ENCODE measurements at regions not wholly inside any gene's neighbourhood (a gene's known extent, or its start where the extent isn't known, plus 50 kb on each side); places are given as distances from the start of the nearest gene placed in this dataset.
"Not testable (repeated sequence)": the region's sequence is repeated elsewhere in the genome, so short reads cannot be mapped to it uniquely, and the experiment has no call there.

DNA sequence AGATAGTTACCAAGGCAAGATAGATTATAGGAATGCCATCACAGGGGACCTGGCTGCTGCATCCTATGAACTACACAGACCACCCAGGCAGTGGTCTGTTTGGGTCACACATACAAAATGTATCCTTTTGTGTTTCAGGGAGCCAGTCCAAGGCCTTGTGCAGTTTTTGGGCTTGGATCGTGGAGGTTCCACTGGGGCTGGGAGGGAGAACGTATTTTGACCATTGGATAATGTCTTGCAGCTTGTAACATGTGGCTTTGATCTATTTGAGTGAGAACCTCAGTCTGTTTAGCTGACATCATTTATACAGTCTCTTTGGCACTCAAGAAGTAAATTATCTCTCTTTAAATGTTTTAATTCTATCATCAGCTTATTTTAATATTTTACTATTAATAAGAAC is 147.3 kb downstream of the DUSP10 start:
- TF ChIP-seq, protein P1, sequence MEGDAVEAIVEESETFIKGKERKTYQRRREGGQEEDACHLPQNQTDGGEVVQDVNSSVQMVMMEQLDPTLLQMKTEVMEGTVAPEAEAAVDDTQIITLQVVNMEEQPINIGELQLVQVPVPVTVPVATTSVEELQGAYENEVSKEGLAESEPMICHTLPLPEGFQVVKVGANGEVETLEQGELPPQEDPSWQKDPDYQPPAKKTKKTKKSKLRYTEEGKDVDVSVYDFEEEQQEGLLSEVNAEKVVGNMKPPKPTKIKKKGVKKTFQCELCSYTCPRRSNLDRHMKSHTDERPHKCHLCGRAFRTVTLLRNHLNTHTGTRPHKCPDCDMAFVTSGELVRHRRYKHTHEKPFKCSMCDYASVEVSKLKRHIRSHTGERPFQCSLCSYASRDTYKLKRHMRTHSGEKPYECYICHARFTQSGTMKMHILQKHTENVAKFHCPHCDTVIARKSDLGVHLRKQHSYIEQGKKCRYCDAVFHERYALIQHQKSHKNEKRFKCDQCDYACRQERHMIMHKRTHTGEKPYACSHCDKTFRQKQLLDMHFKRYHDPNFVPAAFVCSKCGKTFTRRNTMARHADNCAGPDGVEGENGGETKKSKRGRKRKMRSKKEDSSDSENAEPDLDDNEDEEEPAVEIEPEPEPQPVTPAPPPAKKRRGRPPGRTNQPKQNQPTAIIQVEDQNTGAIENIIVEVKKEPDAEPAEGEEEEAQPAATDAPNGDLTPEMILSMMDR (IDR thresholded peaks at IDR 0.05; ENCODE audit: low read length, missing control alignments) = no peak
- H3K4me3 ChIP-seq (replicated peaks; ENCODE audit: low read depth, low read length) = no peak overlapping the region
- DNase-seq (ENCODE audit: low read depth) = no peak

DNA sequence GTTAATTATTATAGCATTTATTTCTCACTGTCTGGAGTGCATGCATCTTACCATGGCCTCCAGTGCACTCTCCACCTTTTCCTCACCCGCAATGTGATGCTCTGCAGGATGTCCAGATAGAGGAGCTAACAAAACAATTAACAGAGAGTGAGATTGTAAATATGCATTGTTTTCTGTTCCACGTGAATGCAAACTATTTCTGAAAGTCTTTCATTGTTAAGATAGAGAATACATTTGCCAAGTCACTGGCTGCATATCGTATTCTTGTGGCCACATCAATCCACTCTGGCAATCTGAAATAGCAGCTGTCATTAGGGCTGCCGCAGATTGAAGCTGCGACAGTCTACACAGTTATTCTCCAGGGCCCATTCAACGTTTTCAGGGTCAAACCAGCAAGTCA is 143.8 kb downstream of the DUSP10 start:
- TF ChIP-seq, protein P1 (IDR thresholded peaks at IDR 0.05; ENCODE audit: low read length, missing control alignments) = no peak
- DNase-seq (ENCODE audit: low read depth) = no peak
- no peak overlapping the region for H3K4me3 ChIP-seq (replicated peaks; ENCODE audit: low read depth, low read length)

DNA sequence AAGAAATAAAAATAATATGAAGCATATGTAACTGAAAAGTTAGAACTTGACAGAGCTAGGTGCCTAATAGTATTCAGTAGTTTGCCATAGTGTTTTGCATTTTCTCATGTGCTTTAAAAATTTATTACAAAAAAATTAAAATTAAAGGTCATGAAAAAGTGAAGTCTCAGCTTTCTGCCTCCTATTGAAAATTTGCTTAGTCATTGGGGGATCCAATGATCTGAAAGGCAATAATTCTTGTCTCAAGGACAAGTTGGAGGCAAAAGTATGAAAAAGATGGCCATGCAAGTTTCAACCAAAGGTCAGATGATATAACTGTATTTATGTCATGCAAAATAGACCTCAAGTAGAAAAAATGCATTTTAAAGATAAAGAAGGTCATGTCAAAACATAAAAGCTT is 140.7 kb downstream of the DUSP10 start:
- no peak for DNase-seq (ENCODE audit: low read depth)
- no peak overlapping the region for H3K4me3 ChIP-seq (replicated peaks; ENCODE audit: low read depth, low read length)
- TF ChIP-seq, protein P1 (IDR thresholded peaks at IDR 0.05; ENCODE audit: low read length, missing control alignments) = no peak

DNA sequence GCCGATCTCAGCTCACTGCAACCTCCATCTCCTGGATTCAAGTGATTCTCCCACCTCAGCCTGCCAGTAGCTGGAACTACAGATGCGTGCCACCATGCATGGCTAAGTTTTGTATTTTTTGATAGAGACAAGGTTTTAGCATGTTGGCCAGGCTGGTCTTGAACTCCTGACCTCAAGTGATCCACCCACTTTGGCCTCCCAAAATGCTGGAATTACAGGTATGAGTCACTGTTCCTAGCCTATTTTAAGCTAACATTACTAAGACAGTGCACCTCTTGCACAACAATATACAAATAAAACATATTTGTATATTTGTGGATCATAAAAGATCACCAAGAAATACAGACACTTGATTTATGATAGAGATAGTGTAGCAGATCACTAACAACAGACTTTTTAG is 139.1 kb downstream of the DUSP10 start:
- TF ChIP-seq, protein P1 (IDR thresholded peaks at IDR 0.05; ENCODE audit: low read length, missing control alignments) = no peak
- no peak overlapping the region for H3K4me3 ChIP-seq (replicated peaks; ENCODE audit: low read depth, low read length)
- peak; percentile 21 for DNase-seq (ENCODE audit: low read depth)

DNA sequence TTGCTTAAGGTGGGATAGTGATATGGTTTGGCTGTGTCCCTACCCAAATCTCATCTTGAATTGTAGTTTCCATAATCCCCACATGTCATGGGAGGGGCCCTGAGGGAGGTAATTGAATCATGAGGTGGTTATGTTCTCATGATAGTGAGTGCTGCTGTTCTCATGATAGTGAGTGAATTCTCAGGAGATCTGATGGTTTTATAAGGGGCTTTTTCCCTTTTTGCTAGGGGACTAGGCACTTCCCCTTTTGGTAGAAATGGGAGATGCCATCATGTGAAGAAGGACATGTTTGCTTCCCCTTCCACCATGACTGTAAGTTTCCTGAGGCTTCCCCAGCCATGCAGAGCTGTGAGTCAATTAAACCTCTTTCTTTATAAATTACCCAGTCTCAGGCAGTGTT is 137.5 kb downstream of the DUSP10 start:
- not testable (repeated sequence) for H3K4me3 ChIP-seq (replicated peaks; ENCODE audit: low read depth, low read length); DNase-seq (ENCODE audit: low read depth)

DNA sequence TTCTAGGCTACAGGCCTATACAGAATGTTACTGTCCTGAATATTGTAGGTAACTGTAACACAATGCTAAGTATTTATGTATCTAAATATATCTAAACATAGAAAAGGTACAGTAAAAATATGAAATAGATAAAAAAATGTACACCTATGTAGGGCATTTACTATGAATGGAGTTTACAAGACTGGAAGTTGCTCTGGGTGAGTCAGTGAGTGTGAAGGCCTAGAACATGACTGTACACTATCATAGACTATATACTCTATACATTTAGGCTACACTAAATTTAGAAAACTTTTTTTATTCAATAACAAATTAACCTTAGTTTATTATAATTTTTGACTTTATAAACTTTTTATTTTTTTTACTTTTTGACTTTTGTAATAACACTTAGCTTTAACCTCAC is 136.9 kb downstream of the DUSP10 start:
- no peak for DNase-seq (ENCODE audit: low read depth)
- no peak overlapping the region for H3K4me3 ChIP-seq (replicated peaks; ENCODE audit: low read depth, low read length)
- TF ChIP-seq, protein P1 (IDR thresholded peaks at IDR 0.05; ENCODE audit: low read length, missing control alignments) = no peak

DNA sequence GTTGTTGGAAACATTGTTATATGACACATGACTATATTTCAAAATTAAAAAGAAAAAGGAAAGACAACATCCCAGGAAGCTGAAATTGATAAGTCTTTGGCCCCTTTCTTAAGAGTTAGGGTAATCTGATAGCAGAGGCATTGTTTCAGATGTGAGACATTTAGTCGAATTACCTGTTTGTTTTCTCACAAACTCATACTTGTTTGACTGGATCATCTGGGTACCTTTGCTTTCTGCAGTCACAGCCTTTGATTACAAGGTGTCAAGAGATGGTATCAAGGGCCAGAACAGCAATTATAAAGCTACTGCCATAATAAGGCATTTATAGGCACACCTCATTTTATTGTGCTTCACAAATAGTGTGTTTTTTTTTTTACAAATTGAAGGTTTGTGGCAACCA is 136.3 kb downstream of the DUSP10 start:
- no peak overlapping the region for H3K4me3 ChIP-seq (replicated peaks; ENCODE audit: low read depth, low read length)
- no peak for DNase-seq (ENCODE audit: low read depth)
- TF ChIP-seq, protein P1 (IDR thresholded peaks at IDR 0.05; ENCODE audit: low read length, missing control alignments) = no peak

DNA sequence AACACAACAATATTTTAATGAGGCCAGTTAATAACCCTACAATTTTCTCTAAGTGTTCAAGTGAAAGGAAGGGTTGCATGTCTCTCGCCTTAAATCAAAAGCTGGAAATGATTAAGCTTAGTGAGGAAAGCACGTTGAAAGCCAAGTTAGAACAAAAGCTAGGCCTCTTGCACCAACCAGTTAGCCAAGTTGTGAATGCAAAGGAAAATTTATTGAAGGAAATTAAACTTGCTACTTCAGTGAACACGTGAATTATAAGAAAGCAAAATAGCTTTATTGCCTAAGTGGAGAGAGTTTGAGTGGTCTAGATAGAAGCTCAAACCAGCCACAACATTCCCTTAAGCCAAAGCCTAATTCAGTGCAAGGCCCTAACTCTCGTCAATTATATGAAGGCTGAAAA is 135.6 kb downstream of the DUSP10 start:
- no peak overlapping the region for H3K4me3 ChIP-seq (replicated peaks; ENCODE audit: low read depth, low read length)

More for the DNA sequence above, 135.6 kb downstream of the DUSP10 start:
- DNase-seq (ENCODE audit: low read depth) = no peak
- TF ChIP-seq, protein P1 (IDR thresholded peaks at IDR 0.05; ENCODE audit: low read length, missing control alignments) = no peak

All from fibroblast of pulmonary artery (primary cell).